Endothelial cell (in vitro differentiated cells): ENCODE measurements at regions not wholly inside any gene's neighbourhood (a gene's known extent, or its start where the extent isn't known, plus 50 kb on each side); places are given as distances from the start of the nearest gene placed in this dataset.

ENCODE experiments used
- DNase-seq: peaks from one replicate; pipeline ENCODE4 v3.0.0; 2021; ENCODE audit warnings: low spot score
- H3K27ac Mint-ChIP-seq: one replicate; pipeline ENCODE4 v1.8.0; 2021; ENCODE audit warnings: mixed read lengths, inconsistent platforms; ENCODE audit not compliant: unreplicated experiment
- H3K27me3 Mint-ChIP-seq: one replicate; pipeline ENCODE4 v1.8.0; 2021; ENCODE audit warnings: mild to moderate bottlenecking, moderate library complexity, mixed read lengths, inconsistent platforms; ENCODE audit not compliant: unreplicated experiment
- H3K36me3 Mint-ChIP-seq: one replicate; pipeline ENCODE4 v1.8.0; 2021; ENCODE audit warnings: mild to moderate bottlenecking, low read depth, mixed read lengths, inconsistent platforms; ENCODE audit not compliant: unreplicated experiment
- H3K4me1 Mint-ChIP-seq: one replicate; pipeline ENCODE4 v1.8.0; 2021; ENCODE audit warnings: mild to moderate bottlenecking, mixed read lengths, inconsistent platforms; ENCODE audit not compliant: unreplicated experiment
- H3K4me3 Mint-ChIP-seq: one replicate; pipeline ENCODE4 v1.8.0; 2021; ENCODE audit warnings: mild to moderate bottlenecking, mixed read lengths, inconsistent platforms; ENCODE audit not compliant: unreplicated experiment
- H3K9me3 Mint-ChIP-seq: one replicate; pipeline ENCODE4 v1.8.0; 2021; ENCODE audit warnings: mixed read lengths, inconsistent platforms; ENCODE audit not compliant: unreplicated experiment
- TF ChIP-seq, protein P1 (sequence below): fragments of 200-600 bp; sonication (generic); IDR thresholded peaks from one replicate; pipeline ENCODE4 v1.5.0; 2021; ENCODE audit warnings: antibody characterized with exemption; ENCODE audit not compliant: unreplicated experiment

GRCh38 chr2:102943251-102943650 is 181.4 kb downstream of the TMEM182 start:
- Mint-ChIP-seq H3K27ac (no peak overlapping the region), H3K27me3 (no peaks in the 10 kb centered on the region), H3K4me1 (no peaks in the 10 kb centered on the region), H3K4me3 (no peak overlapping the region), H3K9me3 (no peaks in the 10 kb centered on the region), H3K36me3 (no peaks in the 10 kb centered on the region)
- no peak for DNase-seq
- TF ChIP-seq, protein P1, sequence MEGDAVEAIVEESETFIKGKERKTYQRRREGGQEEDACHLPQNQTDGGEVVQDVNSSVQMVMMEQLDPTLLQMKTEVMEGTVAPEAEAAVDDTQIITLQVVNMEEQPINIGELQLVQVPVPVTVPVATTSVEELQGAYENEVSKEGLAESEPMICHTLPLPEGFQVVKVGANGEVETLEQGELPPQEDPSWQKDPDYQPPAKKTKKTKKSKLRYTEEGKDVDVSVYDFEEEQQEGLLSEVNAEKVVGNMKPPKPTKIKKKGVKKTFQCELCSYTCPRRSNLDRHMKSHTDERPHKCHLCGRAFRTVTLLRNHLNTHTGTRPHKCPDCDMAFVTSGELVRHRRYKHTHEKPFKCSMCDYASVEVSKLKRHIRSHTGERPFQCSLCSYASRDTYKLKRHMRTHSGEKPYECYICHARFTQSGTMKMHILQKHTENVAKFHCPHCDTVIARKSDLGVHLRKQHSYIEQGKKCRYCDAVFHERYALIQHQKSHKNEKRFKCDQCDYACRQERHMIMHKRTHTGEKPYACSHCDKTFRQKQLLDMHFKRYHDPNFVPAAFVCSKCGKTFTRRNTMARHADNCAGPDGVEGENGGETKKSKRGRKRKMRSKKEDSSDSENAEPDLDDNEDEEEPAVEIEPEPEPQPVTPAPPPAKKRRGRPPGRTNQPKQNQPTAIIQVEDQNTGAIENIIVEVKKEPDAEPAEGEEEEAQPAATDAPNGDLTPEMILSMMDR, result no peak

GRCh38 chr2:102950371-102950946 is 188.6 kb downstream of the TMEM182 start:
- TF ChIP-seq, protein P1, result no peak
- no peak overlapping the region for H3K4me3 Mint-ChIP-seq
- peaks cover 8% of the 10 kb centered on the region for H3K4me1 Mint-ChIP-seq
- H3K27ac Mint-ChIP-seq, result no peak overlapping the region
- no peaks in the 10 kb centered on the region for H3K9me3 Mint-ChIP-seq
- no peaks in the 10 kb centered on the region for H3K36me3 Mint-ChIP-seq
- H3K27me3 Mint-ChIP-seq, result no peaks in the 10 kb centered on the region
- DNase-seq, result no peak

DNA sequence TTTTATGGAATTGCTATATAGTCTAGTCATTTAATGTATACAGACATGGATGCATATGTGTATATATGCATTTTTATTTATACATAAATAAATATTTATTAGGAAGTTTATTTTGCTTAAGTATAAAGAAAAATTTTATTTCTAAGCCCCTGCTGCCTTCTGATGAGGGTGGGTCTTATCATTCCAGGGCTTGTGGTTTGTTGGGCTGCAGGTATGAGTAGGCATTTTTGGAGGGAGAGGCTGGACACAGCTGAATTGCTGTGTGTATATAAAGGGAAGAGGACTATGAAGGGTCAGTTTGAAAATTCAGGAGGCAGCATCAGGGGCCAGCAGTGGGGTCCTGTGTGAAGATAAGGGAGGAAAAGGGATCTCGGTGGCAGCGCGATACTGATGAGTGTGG is 189.4 kb downstream of the TMEM182 start:
- Mint-ChIP-seq H3K27ac (no peak overlapping the region), H3K36me3 (no peaks in the 10 kb centered on the region), H3K4me1 (peaks cover 8% of the 10 kb centered on the region), H3K27me3 (no peaks in the 10 kb centered on the region), H3K4me3 (no peak overlapping the region), H3K9me3 (no peaks in the 10 kb centered on the region)
- TF ChIP-seq, protein P1, result no peak
- no peak for DNase-seq

- H3K27me3 Mint-ChIP-seq, result no peaks in the 10 kb centered on the region
- H3K9me3 Mint-ChIP-seq, result no peaks in the 10 kb centered on the region
- H3K4me3 Mint-ChIP-seq, result no peak overlapping the region
- TF ChIP-seq, protein P1, result no peak
- no peak overlapping the region for H3K27ac Mint-ChIP-seq
- H3K4me1 Mint-ChIP-seq, result no peaks in the 10 kb centered on the region
- DNase-seq, result no peak
- H3K36me3 Mint-ChIP-seq, result no peaks in the 10 kb centered on the region
Measured at GRCh38 chr2:102967451-102967850, 205.6 kb downstream of the TMEM182 start.

DNA sequence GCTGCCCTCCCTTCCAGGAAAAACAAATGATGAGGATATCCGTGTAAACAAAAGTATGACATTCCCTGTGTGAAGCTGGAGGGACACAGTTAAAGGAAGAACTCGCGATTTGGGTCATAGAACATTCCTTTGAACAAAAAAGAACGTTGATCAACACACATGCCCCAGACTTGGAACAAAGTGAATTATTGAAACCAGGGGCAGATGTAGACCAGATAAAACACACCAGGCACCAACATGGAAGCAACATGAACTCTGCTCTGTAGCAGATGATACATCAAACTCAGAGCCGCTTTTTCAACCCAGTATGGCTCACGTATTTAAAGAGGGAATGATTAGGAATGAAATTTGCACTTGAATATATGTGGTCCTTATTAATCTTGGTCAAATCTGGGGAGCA is 206.5 kb downstream of the TMEM182 start:
- Mint-ChIP-seq H3K9me3 (no peaks in the 10 kb centered on the region), H3K4me1 (no peaks in the 10 kb centered on the region), H3K27ac (no peak overlapping the region), H3K36me3 (no peaks in the 10 kb centered on the region), H3K27me3 (no peaks in the 10 kb centered on the region), H3K4me3 (no peak overlapping the region)
- TF ChIP-seq, protein P1, result no peak
- DNase-seq, result no peak
